Hepatocyte (in vitro differentiated cells): ENCODE measurements at regions not wholly inside any gene's neighbourhood (a gene's known extent, or its start where the extent isn't known, plus 50 kb on each side); places are given as distances from the start of the nearest gene placed in this dataset.

Source experiments
- DNase-seq: peaks from one replicate; pipeline ENCODE4 v3.0.0-alpha.2; 2016; ENCODE audit warnings: low spot score
- H2AFZ ChIP-seq: fragments of 200-600 bp; sonication (generic); 2 replicates; pipeline ENCODE4 v1.6.0; 2016; ENCODE audit warnings: antibody characterized with exemption, mild to moderate bottlenecking
- H3K27ac ChIP-seq: fragments of 200-600 bp; sonication (generic); 2 replicates; pipeline ENCODE4 v1.5.1; 2016; ENCODE audit warnings: mild to moderate bottlenecking
- H3K27me3 ChIP-seq: fragments of 200-600 bp; sonication (generic); 2 replicates; pipeline ENCODE4 v1.6.1; 2016
- H3K36me3 ChIP-seq: fragments of 200-600 bp; sonication (generic); replicated peaks from 2 replicates; pipeline ENCODE4 v1.5.1; 2016; ENCODE audit warnings: low read depth; ENCODE audit not compliant: insufficient read depth
- H3K4me1 ChIP-seq: fragments of 200-600 bp; sonication (generic); 2 replicates; pipeline ENCODE4 v1.5.1; 2016; ENCODE audit warnings: mild to moderate bottlenecking, moderate library complexity; ENCODE audit not compliant: insufficient read depth
- H3K4me2 ChIP-seq: fragments of 200-600 bp; sonication (generic); 2 replicates; pipeline ENCODE4 v1.6.0; 2016
- H3K4me3 ChIP-seq: fragments of 200-600 bp; sonication (generic); 2 replicates; pipeline ENCODE4 v1.5.1; 2016; ENCODE audit warnings: mild to moderate bottlenecking
- H3K79me2 ChIP-seq: fragments of 200-600 bp; sonication (generic); 2 replicates; pipeline ENCODE4 v1.6.0; 2017; ENCODE audit warnings: mild to moderate bottlenecking
- H3K9me2 ChIP-seq: fragments of 200-600 bp; sonication (generic); replicated peaks from 2 replicates; pipeline ENCODE4 v1.6.0; 2017; ENCODE audit warnings: mild to moderate bottlenecking; ENCODE audit not compliant: insufficient read depth
- H3K9me3 ChIP-seq: fragments of 200-600 bp; sonication (generic); 2 replicates; pipeline ENCODE4 v1.5.1; 2016; ENCODE audit warnings: low read depth, mild to moderate bottlenecking
- H4K20me1 ChIP-seq: fragments of 200-600 bp; sonication (generic); 2 replicates; pipeline ENCODE4 v1.6.0; 2016; ENCODE audit warnings: mild to moderate bottlenecking; ENCODE audit not compliant: insufficient read depth, poor library complexity, severe bottlenecking
- EZH2 ChIP-seq: fragments of 200-600 bp; sonication (generic); IDR thresholded peaks from 2 replicates; pipeline ENCODE4 v1.6.1; 2016; ENCODE audit warnings: antibody characterized with exemption, mild to moderate bottlenecking, borderline replicate concordance
- EZH2phosphoT487 ChIP-seq: fragments of 200-600 bp; sonication (generic); IDR thresholded peaks from one replicate; pipeline ENCODE4 v1.6.1; 2018; ENCODE audit warnings: antibody characterized with exemption, mild to moderate bottlenecking, low read depth, moderate library complexity; ENCODE audit not compliant: unreplicated experiment, severe bottlenecking
- WGBS: methylation state at CpG from one replicate; pipeline ENCODE4 v1.1.6; 2016; ENCODE audit warnings: low lambda C conversion rate; ENCODE audit errors: missing lambda C conversion rate; 5-methylcytosine and 5-hydroxymethylcytosine counted together
- TF ChIP-seq, protein P1 (sequence below): fragments of 200-600 bp; sonication (generic); IDR thresholded peaks from 2 replicates; pipeline ENCODE4 v1.5.1; 2016; ENCODE audit warnings: antibody characterized with exemption, mild to moderate bottlenecking; ENCODE audit not compliant: poor library complexity

DNA sequence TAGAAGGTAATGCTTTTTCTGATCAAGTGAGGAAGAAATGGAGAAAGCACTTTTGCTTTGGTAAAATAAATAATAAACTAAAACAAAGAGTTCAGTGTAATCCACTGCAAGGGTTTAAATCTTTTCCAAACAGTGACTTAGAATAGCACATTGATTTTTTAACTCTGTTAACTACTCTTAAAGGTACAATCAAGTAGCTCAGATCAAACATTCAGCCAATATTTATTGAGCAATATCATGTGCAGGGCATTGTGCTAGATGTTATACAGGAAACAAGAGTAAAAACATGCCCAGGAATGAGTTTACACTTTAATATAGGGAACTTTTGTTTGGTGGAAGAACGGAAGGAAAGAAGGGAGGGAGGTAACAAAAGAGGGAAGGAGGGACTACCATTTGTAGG, 479.8 kb downstream of the KLHL13 start:
- Histone ChIP-seq H3K27ac (no peak overlapping the region), H3K79me2 (no peaks in the 10 kb centered on the region), H3K9me2 (no peaks in the 10 kb centered on the region), H3K27me3 (no peaks in the 10 kb centered on the region), H3K4me2 (no peak overlapping the region), H3K36me3 (no peaks in the 10 kb centered on the region), H2AFZ (no peak overlapping the region), H4K20me1 (no peaks in the 10 kb centered on the region), H3K4me3 (no peak overlapping the region), H3K4me1 (no peaks in the 10 kb centered on the region), H3K9me3 (no peaks in the 10 kb centered on the region)
- 72% methylated on average over 1 of the region's 1 CpG for WGBS
- TF ChIP-seq EZH2 = no peak
- no peak for TF ChIP-seq EZH2phosphoT487
- TF ChIP-seq, protein P1, sequence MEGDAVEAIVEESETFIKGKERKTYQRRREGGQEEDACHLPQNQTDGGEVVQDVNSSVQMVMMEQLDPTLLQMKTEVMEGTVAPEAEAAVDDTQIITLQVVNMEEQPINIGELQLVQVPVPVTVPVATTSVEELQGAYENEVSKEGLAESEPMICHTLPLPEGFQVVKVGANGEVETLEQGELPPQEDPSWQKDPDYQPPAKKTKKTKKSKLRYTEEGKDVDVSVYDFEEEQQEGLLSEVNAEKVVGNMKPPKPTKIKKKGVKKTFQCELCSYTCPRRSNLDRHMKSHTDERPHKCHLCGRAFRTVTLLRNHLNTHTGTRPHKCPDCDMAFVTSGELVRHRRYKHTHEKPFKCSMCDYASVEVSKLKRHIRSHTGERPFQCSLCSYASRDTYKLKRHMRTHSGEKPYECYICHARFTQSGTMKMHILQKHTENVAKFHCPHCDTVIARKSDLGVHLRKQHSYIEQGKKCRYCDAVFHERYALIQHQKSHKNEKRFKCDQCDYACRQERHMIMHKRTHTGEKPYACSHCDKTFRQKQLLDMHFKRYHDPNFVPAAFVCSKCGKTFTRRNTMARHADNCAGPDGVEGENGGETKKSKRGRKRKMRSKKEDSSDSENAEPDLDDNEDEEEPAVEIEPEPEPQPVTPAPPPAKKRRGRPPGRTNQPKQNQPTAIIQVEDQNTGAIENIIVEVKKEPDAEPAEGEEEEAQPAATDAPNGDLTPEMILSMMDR = no peak
- DNase-seq = no peak

DNA sequence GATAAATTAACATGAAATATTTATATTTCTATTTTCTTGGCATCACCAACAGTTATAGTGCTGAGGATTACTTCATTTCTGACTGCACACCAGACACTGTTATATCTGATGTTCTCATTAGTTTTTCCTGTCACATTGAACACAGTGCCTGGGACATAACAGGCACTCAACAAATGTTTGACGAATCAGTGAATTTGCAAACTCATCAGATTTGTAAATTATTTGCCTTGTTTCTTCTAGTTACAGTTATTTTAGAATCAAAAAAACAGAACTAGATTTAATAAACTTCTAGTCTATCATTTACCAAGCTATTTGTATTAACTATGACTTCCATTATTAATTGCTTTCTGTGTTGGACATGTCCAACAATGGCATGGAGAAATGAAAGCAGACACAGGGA, 483.3 kb downstream of the KLHL13 start:
- Histone ChIP-seq H3K36me3 (no peaks in the 10 kb centered on the region), H2AFZ (no peak overlapping the region), H4K20me1 (no peaks in the 10 kb centered on the region), H3K4me2 (no peak overlapping the region), H3K79me2 (no peaks in the 10 kb centered on the region), H3K4me1 (no peaks in the 10 kb centered on the region), H3K9me2 (no peaks in the 10 kb centered on the region), H3K9me3 (no peaks in the 10 kb centered on the region), H3K4me3 (no peak overlapping the region), H3K27me3 (no peaks in the 10 kb centered on the region), H3K27ac (no peak overlapping the region)
- DNase-seq = no peak
- TF ChIP-seq EZH2 = no peak
- WGBS = 60% methylated on average over 1 of the region's 1 CpG

DNA sequence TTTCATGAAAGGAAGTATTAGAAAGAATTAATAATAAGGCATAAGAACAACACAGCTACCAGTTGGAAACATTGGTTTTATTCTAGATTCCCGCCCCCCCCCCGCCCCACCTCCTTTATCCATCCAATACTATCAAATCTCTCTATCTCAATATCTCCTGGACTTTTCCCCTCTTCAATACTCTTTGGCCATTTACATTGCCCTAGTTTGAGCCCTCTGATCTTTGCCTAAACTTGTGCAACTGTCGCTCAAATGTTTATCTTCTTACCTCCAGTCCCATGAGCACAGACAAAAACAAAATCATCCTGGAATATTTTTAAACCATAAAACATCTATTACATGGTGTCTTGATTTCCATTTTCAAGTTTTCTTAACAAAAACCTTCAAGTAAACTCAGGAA, 488.2 kb downstream of the KLHL13 start:
- TF ChIP-seq, protein P1 = no peak
- TF ChIP-seq EZH2 (no peak), EZH2phosphoT487 (no peak)
- WGBS = 45% methylated on average over 3 of the region's 3 CpGs
- Histone ChIP-seq H3K4me1 (no peaks in the 10 kb centered on the region), H2AFZ (no peak overlapping the region), H3K9me3 (no peaks in the 10 kb centered on the region), H3K27ac (no peak overlapping the region), H3K4me2 (no peak overlapping the region), H3K4me3 (no peak overlapping the region), H3K79me2 (no peaks in the 10 kb centered on the region), H3K9me2 (no peaks in the 10 kb centered on the region), H3K27me3 (no peaks in the 10 kb centered on the region), H4K20me1 (no peaks in the 10 kb centered on the region), H3K36me3 (no peaks in the 10 kb centered on the region)
- no peak for DNase-seq

DNA sequence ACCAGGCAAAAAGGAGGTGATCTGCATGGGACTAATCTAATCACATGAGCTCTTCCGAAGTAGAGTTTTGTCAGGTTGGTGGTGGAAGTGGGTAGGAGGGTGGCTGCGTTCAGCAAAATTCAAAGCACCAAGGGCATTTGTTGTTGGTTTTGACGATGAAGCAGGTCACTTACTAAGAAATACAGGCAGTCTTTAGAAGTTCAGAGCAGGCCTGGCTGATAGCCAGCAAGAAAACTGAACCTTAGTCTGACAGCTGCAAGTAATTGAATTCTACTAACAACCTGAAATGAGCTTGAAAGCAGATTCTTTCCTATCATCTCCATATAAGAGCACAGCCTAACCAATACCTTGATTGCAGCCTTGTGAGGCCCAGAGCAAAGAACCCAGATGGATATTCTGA, 505.8 kb downstream of the KLHL13 start:
- no peaks in the 10 kb centered on the region for H4K20me1 ChIP-seq
- WGBS = 69% methylated on average over 3 of the region's 3 CpGs
- TF ChIP-seq EZH2 = no peak
- no peak for TF ChIP-seq EZH2phosphoT487
- TF ChIP-seq, protein P1 = no peak
- no peaks in the 10 kb centered on the region for H3K27me3 ChIP-seq
- no peak overlapping the region for H2AFZ ChIP-seq
- no peaks in the 10 kb centered on the region for H3K9me2 ChIP-seq
- no peak for DNase-seq
- H3K36me3 ChIP-seq = no peaks in the 10 kb centered on the region
- H3K9me3 ChIP-seq = no peaks in the 10 kb centered on the region
- no peak overlapping the region for H3K4me3 ChIP-seq
- H3K4me2 ChIP-seq = no peak overlapping the region
- H3K79me2 ChIP-seq = no peaks in the 10 kb centered on the region
- no peaks in the 10 kb centered on the region for H3K4me1 ChIP-seq
- H3K27ac ChIP-seq = no peak overlapping the region
